ENCODE measurements at regions not wholly inside any gene's neighbourhood (a gene's known extent, or its start where the extent isn't known, plus 50 kb on each side); places are given as distances from the start of the nearest gene placed in this dataset.

GRCh38 chr13:47846886-47847285, 154.2 kb downstream of the SUCLA2 start:
- H3K36me3 ChIP-seq (ENCODE audit: control insufficient read depth, insufficient read depth, low read length), result no peaks in the 10 kb centered on the region
- H2BK20ac ChIP-seq (ENCODE audit: low read depth, low read length), result no peak overlapping the region
- H3K4me1 ChIP-seq (ENCODE audit: control insufficient read depth, insufficient read depth, low read length), result no peaks in the 10 kb centered on the region
- no peak overlapping the region for H3K4ac ChIP-seq (ENCODE audit: low read depth, low read length)
- ATAC-seq (ENCODE audit: low read depth) (no peak), DNase-seq (no peak)
- POLR2A ChIA-PET (ENCODE audit: unreplicated experiment), result no interaction called here
- WGBS, 2 experiments (ENCODE audit: extremely low coverage in 2 of 2, insufficient read length in 1 of 2), result no CpG with 5 or more reads among the region's 4 CpGs
- H3K9ac ChIP-seq (ENCODE audit: low read depth, low read length), result no peak overlapping the region
- H2AFZ ChIP-seq (replicated peaks; ENCODE audit: low read length, poor library complexity), result no peak overlapping the region
- H3K9me1 ChIP-seq (ENCODE audit: insufficient read depth, low read length), result no peaks in the 10 kb centered on the region
- no peak overlapping the region for H2AK5ac ChIP-seq (ENCODE audit: low read depth, low read length)
- intact Hi-C loops (cut with micrococcal nuclease) (no loop called here), dilution Hi-C loops (cut with HindIII; ENCODE audit: low sequenced_read_pairs, unreplicated experiment) (no loop called here), in situ Hi-C loops (cut with MboI; ENCODE audit: low sequenced_read_pairs) (no loop called here)
- H2BK15ac ChIP-seq (ENCODE audit: low read depth, low read length), result no peak overlapping the region
- H3K14ac ChIP-seq (replicated peaks; ENCODE audit: low read depth, low read length), result no peak overlapping the region
- H4K5ac ChIP-seq (ENCODE audit: low read depth, low read length), result no peak overlapping the region
- H2AK9ac ChIP-seq (replicated peaks; ENCODE audit: low read depth, low read length, poor library complexity), result no peak overlapping the region
- H3K9me3 ChIP-seq (ENCODE audit: control insufficient read depth, insufficient read depth, low read length), result no peaks in the 10 kb centered on the region
- CTCF ChIA-PET, result no interaction called here
- H4K91ac ChIP-seq (ENCODE audit: insufficient read depth, low read depth, low read length), result no peak overlapping the region
- H4K20me1 ChIP-seq (ENCODE audit: insufficient read depth, low read length), result no peaks in the 10 kb centered on the region
- H3K56ac ChIP-seq (ENCODE audit: extremely low read depth, insufficient read depth, low read length), result no peak overlapping the region
- no peaks in the 10 kb centered on the region for H3K79me1 ChIP-seq (ENCODE audit: low read depth in 1 of 2, low read length in 2 of 2)
- no peak overlapping the region for H4K8ac ChIP-seq (ENCODE audit: low read depth in 2 of 2, low read length in 2 of 2)
- H2BK120ac ChIP-seq (ENCODE audit: low read depth, low read length), result no peak overlapping the region
- no peak overlapping the region for H3K23ac ChIP-seq (ENCODE audit: low read depth, low read length)
- no peaks in the 10 kb centered on the region for H3K27me3 ChIP-seq (ENCODE audit: control insufficient read depth, insufficient read depth, low read length)
- H3K27ac ChIP-seq (ENCODE audit: insufficient read depth, low read length), result no peak overlapping the region
- H3K18ac ChIP-seq (ENCODE audit: low read depth, low read length), result no peak overlapping the region
- no peak overlapping the region for H2BK5ac ChIP-seq (ENCODE audit: low read depth, low read length, poor library complexity, severe bottlenecking)
- TF ChIP-seq CTCF (conservative IDR thresholded peaks at IDR 0.05; ENCODE audit: low read depth, low read length) (no peak), ELK1 (IDR thresholded peaks at IDR 0.05; ENCODE audit: borderline replicate concordance, low read depth, low read length) (no peak), NFE2L2 (IDR thresholded peaks at IDR 0.05; ENCODE audit: low read depth, low read length) (no peak), CEBPB (IDR thresholded peaks at IDR 0.05; ENCODE audit: low read depth, low read length) (no peak), RFX5 (IDR thresholded peaks at IDR 0.05; ENCODE audit: low read depth, low read length) (no peak), CHD1 (IDR thresholded peaks at IDR 0.05; ENCODE audit: low read depth, low read length) (no peak), RAD21 (IDR thresholded peaks at IDR 0.05; ENCODE audit: low read length) (no peak), MXI1 (IDR thresholded peaks at IDR 0.05; ENCODE audit: borderline replicate concordance, low read depth, low read length) (no peak), MAFK (IDR thresholded peaks at IDR 0.05; ENCODE audit: low read depth, low read length) (no peak), USF2 (IDR thresholded peaks at IDR 0.05; ENCODE audit: low read depth, low read length) (no peak), BHLHE40 (IDR thresholded peaks at IDR 0.05; ENCODE audit: low read depth, low read length) (no peak), FOS (IDR thresholded peaks at IDR 0.05; ENCODE audit: low read depth, low read length) (no peak), SMC3 (IDR thresholded peaks at IDR 0.05; ENCODE audit: low read depth, low read length) (no peak), MAZ (IDR thresholded peaks at IDR 0.05; ENCODE audit: borderline replicate concordance, low read depth, low read length) (no peak), POLR2A (IDR thresholded peaks at IDR 0.05; ENCODE audit: low read depth, low read length) (no peak), RCOR1 (IDR thresholded peaks at IDR 0.05; ENCODE audit: insufficient replicate concordance, low read length) (no peak)
- no peak overlapping the region for H3K4me3 ChIP-seq (ENCODE audit: insufficient read depth, low read depth, low read length)
- BruUV-seq (replicated peaks), result no TSS peak
- no peak overlapping the region for H3K4me2 ChIP-seq (ENCODE audit: low read depth, low read length)
